Gastrocnemius medialis (tissue), 4 donors: ENCODE measurements at regions not wholly inside any gene's neighbourhood (a gene's known extent, or its start where the extent isn't known, plus 50 kb on each side); places are given as distances from the start of the nearest gene placed in this dataset.

ENCODE experiments used
- ATAC-seq, 2 donors: fragments of 150-250 bp; one replicate each; pipeline ENCODE4 v1.9.1; 2016
- DNase-seq, 2 donors: peaks; one replicate each; pipeline ENCODE4 v3.0.0-alpha.2; 2019
- H3K27ac ChIP-seq, 4 donors: fragments of 200-600 bp; sonication (generic); 1 replicate in 1 of 4; 2 replicates in 3 of 4; pipeline ENCODE4 v1.5.1; 2016 to 2018; ENCODE audit warnings: mild to moderate bottlenecking in 2 of 4, moderate library complexity in 1 of 4
- H3K27me3 ChIP-seq, 3 donors: fragments of 200-600 bp; sonication (generic) in 2 of 3; 1 replicate in 1 of 3; 2 replicates in 2 of 3; pipeline versions ENCODE4 v1.5.1 to v1.6.0; 2016 to 2019; ENCODE audit warnings: mild to moderate bottlenecking in 1 of 3, moderate library complexity in 1 of 3
- H3K36me3 ChIP-seq, 2 donors: fragments of 200-600 bp; sonication (generic) in 1 of 2; one replicate each; pipeline ENCODE4 v1.5.1; 2017 to 2018
- H3K4me1 ChIP-seq, 2 donors: fragments of 200-600 bp; sonication (generic) in 1 of 2; one replicate each; pipeline ENCODE4 v1.5.1; 2016 to 2017; ENCODE audit warnings: mild to moderate bottlenecking in 2 of 2
- H3K4me3 ChIP-seq, 4 donors: fragments of 200-600 bp; sonication (generic) in 3 of 4; 1 replicate in 1 of 4; 2 replicates in 3 of 4; pipeline ENCODE4 v1.5.1; 2016 to 2019; ENCODE audit warnings: mild to moderate bottlenecking in 2 of 4
- H3K9me3 ChIP-seq, 3 donors: fragments of 200-600 bp; sonication (generic) in 2 of 3; 1 replicate in 1 of 3; 2 replicates in 2 of 3; pipeline ENCODE4 v1.5.1; 2016 to 2019
- CTCF ChIP-seq, 5 experiments: fragments of 450-650 bp in 3 of 5; fragments of 200-600 bp in 2 of 5; sonication (generic) in 2 of 5; IDR thresholded peaks in 4 of 5; conservative IDR thresholded peaks in 1 of 5; 1 replicate in 4 of 5; 2 replicates in 1 of 5; pipeline ENCODE4 v1.5.1; 2016 to 2019; ENCODE audit warnings: antibody characterized with exemption in 5 of 5, mild to moderate bottlenecking in 3 of 5, moderate library complexity in 3 of 5
- POLR2A ChIP-seq, 2 donors: fragments of 450-650 bp; IDR thresholded peaks; one replicate each; pipeline ENCODE4 v1.6.1; 2017; ENCODE audit warnings: antibody characterized with exemption in 2 of 2, mild to moderate bottlenecking in 2 of 2, moderate library complexity in 2 of 2
- in situ Hi-C, 4 donors: fragments of 200-750 bp; cut with MboI; loops; one replicate each; pipeline versions ENCODE4 v1.15.0 to v1.8.0; 2017; ENCODE audit warnings: low sequenced_read_pairs in 4 of 4
- intact Hi-C: fragments of 100-400 bp; cut with DNase I; formaldehyde crosslinking; loops from one replicate; pipeline ENCODE4 v1.15.1; 2023; ENCODE audit warnings: low total_unique reads

- ATAC-seq: no peak
- Histone ChIP-seq H3K27ac (no peak overlapping the region), H3K4me3 (no peak overlapping the region), H3K9me3 (no peaks in the 10 kb centered on the region), H3K27me3 (no peaks in the 10 kb centered on the region), H3K4me1 (no peaks in the 10 kb centered on the region), H3K36me3 (no peaks in the 10 kb centered on the region)
- intact Hi-C loops (no loop called here), in situ Hi-C loops (loop anchor here in 1 of 4 donors (10.0 kb wide), 1 partner anchor 369 kb away; no protein-coding TSS in a partner anchor)
- TF ChIP-seq CTCF (IDR thresholded peaks at IDR 0.05 in 4 of 5, conservative IDR thresholded peaks at IDR 0.05 in 1 of 5) (no peak), POLR2A (IDR thresholded peaks at IDR 0.05) (no peak)
- DNase-seq: no peak
Observed at GRCh38 chr4:81833576-81833975, 361.9 kb upstream of the RASGEF1B start.

- DNase-seq (no peak), ATAC-seq (no peak)
- Histone ChIP-seq H3K9me3 (no peaks in the 10 kb centered on the region), H3K27ac (no peak overlapping the region), H3K27me3 (no peaks in the 10 kb centered on the region), H3K4me3 (no peak overlapping the region), H3K4me1 (no peaks in the 10 kb centered on the region), H3K36me3 (no peaks in the 10 kb centered on the region)
- TF ChIP-seq CTCF (IDR thresholded peaks at IDR 0.05 in 4 of 5, conservative IDR thresholded peaks at IDR 0.05 in 1 of 5) (no peak), POLR2A (IDR thresholded peaks at IDR 0.05) (no peak)
- in situ Hi-C loops (no loop called here), intact Hi-C loops (no loop called here)
Observed at GRCh38 chr4:81828991-81829390, 357.3 kb upstream of the RASGEF1B start.

GRCh38 chr4:81827577-81828202 lies 356.0 kb upstream of the RASGEF1B start:
- Histone ChIP-seq H3K27me3 (no peaks in the 10 kb centered on the region), H3K4me3 (no peak overlapping the region), H3K27ac (no peak overlapping the region), H3K36me3 (no peaks in the 10 kb centered on the region), H3K4me1 (no peaks in the 10 kb centered on the region), H3K9me3 (no peaks in the 10 kb centered on the region)
- intact Hi-C loops: no loop called here
- ATAC-seq (no peak), DNase-seq (no peak)
- TF ChIP-seq CTCF (IDR thresholded peaks at IDR 0.05 in 4 of 5, conservative IDR thresholded peaks at IDR 0.05 in 1 of 5) (no peak), POLR2A (IDR thresholded peaks at IDR 0.05) (no peak)
- in situ Hi-C loops: no loop called here

- ATAC-seq: no peak
- H3K4me1 ChIP-seq: no peaks in the 10 kb centered on the region
- no peak overlapping the region for H3K4me3 ChIP-seq
- no peak for DNase-seq
- H3K27ac ChIP-seq: no peak overlapping the region
- intact Hi-C loops (no loop called here), in situ Hi-C loops (no loop called here)
- H3K27me3 ChIP-seq: no peaks in the 10 kb centered on the region
- no peaks in the 10 kb centered on the region for H3K36me3 ChIP-seq
- no peaks in the 10 kb centered on the region for H3K9me3 ChIP-seq
- no peak for TF ChIP-seq CTCF (IDR thresholded peaks at IDR 0.05 in 4 of 5, conservative IDR thresholded peaks at IDR 0.05 in 1 of 5)
Observed at GRCh38 chr4:81826817-81827424, 355.2 kb upstream of the RASGEF1B start.
